Mesendoderm (in vitro differentiated cells): ENCODE measurements at regions not wholly inside any gene's neighbourhood (a gene's known extent, or its start where the extent isn't known, plus 50 kb on each side); places are given as distances from the start of the nearest gene placed in this dataset.

Source experiments
- DNase-seq: peaks from one replicate; pipeline ENCODE4 v3.0.0; 2013
- H2AK5ac ChIP-seq: 2 replicates; pipeline ENCODE4 v1.6.1; 2013; ENCODE audit warnings: low read length, inconsistent platforms
- H2BK120ac ChIP-seq: 2 replicates; pipeline ENCODE4 v1.6.1; 2013; ENCODE audit warnings: low read depth, mild to moderate bottlenecking, low read length, moderate library complexity, mixed read lengths
- H2BK15ac ChIP-seq: replicated peaks from 2 replicates; pipeline ENCODE4 v1.6.1; 2013; ENCODE audit warnings: low read depth, mild to moderate bottlenecking, moderate library complexity
- H2BK5ac ChIP-seq: 2 replicates; pipeline ENCODE4 v1.6.1; 2013; ENCODE audit warnings: low read length, inconsistent platforms
- H3K18ac ChIP-seq: 2 replicates; pipeline ENCODE4 v1.6.1; 2013; ENCODE audit warnings: mild to moderate bottlenecking, low read length, mixed read lengths
- H3K23ac ChIP-seq: one replicate; pipeline ENCODE4 v1.6.1; 2013; ENCODE audit warnings: low read length
- H3K27ac ChIP-seq: 2 replicates; pipeline ENCODE4 v1.5.1; 2013; ENCODE audit warnings: low read depth, mild to moderate bottlenecking, inconsistent platforms, low read length, moderate library complexity
- H3K27me3 ChIP-seq: 2 replicates; pipeline ENCODE4 v1.6.1; 2013; ENCODE audit warnings: low read length, control low read depth, mild to moderate bottlenecking, inconsistent platforms; ENCODE audit not compliant: insufficient read depth, poor library complexity
- H3K36me3 ChIP-seq: 2 replicates; pipeline ENCODE4 v1.6.1; 2013; ENCODE audit warnings: low read length, inconsistent platforms; ENCODE audit not compliant: control insufficient read depth, insufficient read depth
- H3K4ac ChIP-seq: one replicate; pipeline ENCODE4 v1.6.1; 2013; ENCODE audit warnings: low read depth, mild to moderate bottlenecking, low read length, moderate library complexity
- H3K4me1 ChIP-seq: 2 replicates; pipeline ENCODE4 v1.6.1; 2013; ENCODE audit warnings: low read depth, low read length, inconsistent platforms; ENCODE audit not compliant: control insufficient read depth
- H3K4me2 ChIP-seq: 2 replicates; pipeline ENCODE4 v1.6.1; 2013; ENCODE audit warnings: low read length
- H3K4me3 ChIP-seq: 2 replicates; pipeline ENCODE4 v1.5.1; 2013; ENCODE audit warnings: mild to moderate bottlenecking, low read length
- H3K56ac ChIP-seq: one replicate; pipeline ENCODE4 v1.6.1; 2013; ENCODE audit warnings: low read length
- H3K79me1 ChIP-seq: 2 replicates; pipeline ENCODE4 v1.6.1; 2013; ENCODE audit warnings: low read length, inconsistent platforms
- H3K79me2 ChIP-seq: 2 replicates; pipeline ENCODE4 v1.6.1; 2013; ENCODE audit warnings: mild to moderate bottlenecking, low read length; ENCODE audit not compliant: control insufficient read depth, insufficient read depth
- H3K9ac ChIP-seq: 2 replicates; pipeline ENCODE4 v1.6.1; 2013; ENCODE audit warnings: low read length, inconsistent platforms
- H4K5ac ChIP-seq: one replicate; pipeline ENCODE4 v1.6.1; 2013; ENCODE audit warnings: low read length
- H4K8ac ChIP-seq: one replicate; pipeline ENCODE4 v1.6.1; 2013; ENCODE audit warnings: low read depth, mild to moderate bottlenecking, control low read depth, low read length, moderate library complexity
- WGBS: extraction: QIAGEN DNeasy Blood & Tissue Kit; methylation state at CpG from one replicate; pipeline ENCODE4 v1.1.7; 2013; ENCODE audit warnings: low lambda C conversion rate, missing lambda C conversion rate; ENCODE audit not compliant: insufficient coverage; ENCODE audit errors: extremely low coverage; 5-methylcytosine and 5-hydroxymethylcytosine counted together

- no peak for DNase-seq
- no peak overlapping the region for H2BK5ac ChIP-seq
- no CpG with 5 or more reads among the region's 4 CpGs for WGBS
- H2BK15ac ChIP-seq: no peak overlapping the region
- H3K79me1 ChIP-seq: no peaks in the 10 kb centered on the region
- no peaks in the 10 kb centered on the region for H3K36me3 ChIP-seq
- H2BK120ac ChIP-seq: no peak overlapping the region
- no peak overlapping the region for H3K56ac ChIP-seq
- no peak overlapping the region for H3K4ac ChIP-seq
- H4K8ac ChIP-seq: no peak overlapping the region
- no peaks in the 10 kb centered on the region for H3K4me1 ChIP-seq
- no peaks in the 10 kb centered on the region for H3K27me3 ChIP-seq
- H3K23ac ChIP-seq: no peak overlapping the region
- no peak overlapping the region for H3K27ac ChIP-seq
- no peak overlapping the region for H2AK5ac ChIP-seq
- H3K4me3 ChIP-seq: no peak overlapping the region
- no peak overlapping the region for H3K4me2 ChIP-seq
- no peak overlapping the region for H3K9ac ChIP-seq
- H3K79me2 ChIP-seq: no peaks in the 10 kb centered on the region
- H3K18ac ChIP-seq: no peak overlapping the region
- no peak overlapping the region for H4K5ac ChIP-seq
Measured at GRCh38 chr1:199751962-199752687, 275.4 kb upstream of the NR5A2 start.

- no peaks in the 10 kb centered on the region for H3K79me1 ChIP-seq
- H3K23ac ChIP-seq: no peak overlapping the region
- no peaks in the 10 kb centered on the region for H3K36me3 ChIP-seq
- WGBS: no CpG with 5 or more reads among the region's 2 CpGs
- no peak overlapping the region for H3K4me2 ChIP-seq
- no peak overlapping the region for H3K9ac ChIP-seq
- H3K4me3 ChIP-seq: no peak overlapping the region
- H2BK5ac ChIP-seq: no peak overlapping the region
- no peak for DNase-seq
- H4K8ac ChIP-seq: no peak overlapping the region
- H3K27ac ChIP-seq: no peak overlapping the region
- H3K79me2 ChIP-seq: no peaks in the 10 kb centered on the region
- H3K4me1 ChIP-seq: no peaks in the 10 kb centered on the region
- no peak overlapping the region for H2AK5ac ChIP-seq
- no peak overlapping the region for H3K18ac ChIP-seq
- no peaks in the 10 kb centered on the region for H3K27me3 ChIP-seq
- H2BK120ac ChIP-seq: no peak overlapping the region
- no peak overlapping the region for H3K4ac ChIP-seq
- H3K56ac ChIP-seq: no peak overlapping the region
- no peak overlapping the region for H4K5ac ChIP-seq
- no peak overlapping the region for H2BK15ac ChIP-seq
Measured at GRCh38 chr1:199752688-199753027, 274.9 kb upstream of the NR5A2 start.

DNA sequence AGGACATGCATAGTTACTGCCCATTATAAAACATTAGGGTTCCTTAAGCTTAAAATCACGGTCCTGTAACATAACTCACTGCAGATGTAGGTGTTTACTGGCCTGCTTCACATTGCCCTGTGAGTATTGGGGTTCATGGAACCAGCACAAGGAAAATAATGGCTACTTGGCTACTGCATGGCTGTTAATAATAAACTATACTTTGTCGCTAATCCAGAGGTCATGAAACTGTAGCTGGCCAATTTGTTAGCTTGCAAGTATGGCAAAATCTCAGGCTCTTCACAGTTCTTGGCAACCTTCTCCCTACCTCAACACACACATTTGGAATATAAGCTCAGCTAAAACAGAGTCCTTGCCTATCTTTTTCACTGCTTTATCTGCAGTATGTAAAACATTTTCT lies 274.0 kb upstream of the NR5A2 start:
- no peak overlapping the region for H3K18ac ChIP-seq
- no peak overlapping the region for H4K8ac ChIP-seq
- H2BK5ac ChIP-seq: no peak overlapping the region
- no peak overlapping the region for H2BK120ac ChIP-seq
- no peak overlapping the region for H3K56ac ChIP-seq
- no peaks in the 10 kb centered on the region for H3K27me3 ChIP-seq
- H3K4ac ChIP-seq: no peak overlapping the region
- no peak overlapping the region for H2BK15ac ChIP-seq
- no peaks in the 10 kb centered on the region for H3K4me1 ChIP-seq
- H3K36me3 ChIP-seq: no peaks in the 10 kb centered on the region
- no peaks in the 10 kb centered on the region for H3K79me1 ChIP-seq
- WGBS: no CpG with 5 or more reads among the region's 2 CpGs
- no peak overlapping the region for H3K4me2 ChIP-seq
- H3K27ac ChIP-seq: no peak overlapping the region
- no peaks in the 10 kb centered on the region for H3K79me2 ChIP-seq
- no peak overlapping the region for H2AK5ac ChIP-seq
- H3K23ac ChIP-seq: no peak overlapping the region
- no peak overlapping the region for H3K4me3 ChIP-seq
- H4K5ac ChIP-seq: no peak overlapping the region
- no peak overlapping the region for H3K9ac ChIP-seq
- no peak for DNase-seq

DNA sequence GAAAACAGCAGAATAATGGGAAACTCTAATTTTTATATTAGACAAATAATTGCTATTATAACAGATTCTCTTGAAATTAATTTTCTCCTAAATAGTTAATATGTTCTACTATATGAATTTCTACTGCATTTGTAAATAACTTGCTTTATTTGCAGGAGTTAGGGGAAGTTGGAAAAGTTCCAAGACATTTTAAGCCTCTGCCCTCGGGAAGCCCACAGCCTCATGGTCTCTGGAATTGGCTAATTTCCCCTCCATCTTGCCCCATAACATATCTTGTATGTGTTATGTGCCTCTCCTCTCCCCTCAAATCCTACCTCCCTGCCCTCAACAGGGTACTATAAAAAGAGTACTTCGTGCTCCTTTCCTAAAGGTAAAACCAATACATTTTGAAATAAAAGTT lies 271.4 kb upstream of the NR5A2 start:
- DNase-seq: no peak
- no peak overlapping the region for H3K4me3 ChIP-seq
- H4K8ac ChIP-seq: no peak overlapping the region
- H3K79me1 ChIP-seq: no peaks in the 10 kb centered on the region
- no CpG with 5 or more reads among the region's 2 CpGs for WGBS
- no peak overlapping the region for H4K5ac ChIP-seq
- H3K4ac ChIP-seq: no peak overlapping the region
- H2BK5ac ChIP-seq: no peak overlapping the region
- no peaks in the 10 kb centered on the region for H3K79me2 ChIP-seq
- H3K4me2 ChIP-seq: no peak overlapping the region
- no peak overlapping the region for H2BK15ac ChIP-seq
- no peaks in the 10 kb centered on the region for H3K27me3 ChIP-seq
- no peak overlapping the region for H3K18ac ChIP-seq
- H3K4me1 ChIP-seq: no peaks in the 10 kb centered on the region
- H3K36me3 ChIP-seq: no peaks in the 10 kb centered on the region
- H2BK120ac ChIP-seq: no peak overlapping the region
- no peak overlapping the region for H3K56ac ChIP-seq
- no peak overlapping the region for H2AK5ac ChIP-seq
- no peak overlapping the region for H3K23ac ChIP-seq
- H3K27ac ChIP-seq: no peak overlapping the region
- H3K9ac ChIP-seq: no peak overlapping the region

DNA sequence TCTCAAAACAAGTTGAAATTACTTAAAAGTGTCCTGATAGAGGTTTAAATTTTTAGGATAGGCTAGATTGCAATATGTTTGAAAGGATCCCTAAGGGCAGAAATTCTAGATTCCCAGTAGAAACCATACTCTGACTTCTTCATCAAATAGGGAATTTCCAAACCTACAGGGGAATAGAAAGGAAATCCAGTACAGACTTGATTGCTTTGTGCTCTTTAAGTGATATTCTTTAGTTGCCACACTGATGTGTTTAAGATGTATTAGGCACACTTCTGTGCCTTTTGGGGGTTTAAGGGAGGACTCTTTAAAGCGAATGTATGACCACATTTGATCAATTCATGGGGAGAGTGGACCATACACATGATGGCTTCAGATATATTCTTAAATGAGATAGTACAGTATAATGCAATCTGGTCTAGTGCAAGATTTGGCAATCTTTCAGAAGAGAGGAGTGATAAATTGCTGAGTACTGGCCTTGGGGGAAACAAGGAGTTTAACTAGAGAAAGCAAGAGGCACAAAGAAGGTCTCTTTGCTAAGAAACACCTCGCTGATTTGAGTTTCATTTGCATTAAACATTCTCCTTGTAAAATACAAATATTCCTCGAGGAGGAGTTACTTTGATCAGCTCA lies 268.8 kb upstream of the NR5A2 start:
- no peak for DNase-seq

More for the DNA sequence above, 268.8 kb upstream of the NR5A2 start:
- H3K27ac ChIP-seq: no peak overlapping the region
- H3K36me3 ChIP-seq: no peaks in the 10 kb centered on the region
- H3K79me1 ChIP-seq: no peaks in the 10 kb centered on the region
- no peak overlapping the region for H2BK15ac ChIP-seq
- H3K4me2 ChIP-seq: no peak overlapping the region
- H3K56ac ChIP-seq: no peak overlapping the region
- H3K4ac ChIP-seq: no peak overlapping the region
- H2BK5ac ChIP-seq: no peak overlapping the region
- H3K23ac ChIP-seq: no peak overlapping the region
- H2BK120ac ChIP-seq: no peak overlapping the region
- H3K9ac ChIP-seq: no peak overlapping the region
- no peak overlapping the region for H3K4me3 ChIP-seq
- no peak overlapping the region for H2AK5ac ChIP-seq
- H3K18ac ChIP-seq: no peak overlapping the region
- H4K8ac ChIP-seq: no peak overlapping the region
- H3K4me1 ChIP-seq: no peaks in the 10 kb centered on the region
- no peak overlapping the region for H4K5ac ChIP-seq
- H3K79me2 ChIP-seq: no peaks in the 10 kb centered on the region
- H3K27me3 ChIP-seq: no peaks in the 10 kb centered on the region
- no CpG with 5 or more reads among the region's 3 CpGs for WGBS
